ENCODE measurements at regions not wholly inside any gene's neighbourhood (a gene's known extent, or its start where the extent isn't known, plus 50 kb on each side); places are given as distances from the start of the nearest gene placed in this dataset.

- TF ChIP-seq CTCF (conservative IDR thresholded peaks at IDR 0.05) (no peak), ZFX (IDR thresholded peaks at IDR 0.05) (no peak)
Measured at GRCh38 chr20:47971058-47971791, 185.9 kb upstream of the SULF2 start.

All from C4-2B (cell line).